A673 (cell line): ENCODE measurements at regions not wholly inside any gene's neighbourhood (a gene's known extent, or its start where the extent isn't known, plus 50 kb on each side); places are given as distances from the start of the nearest gene placed in this dataset.

Experiments
- BruUV-seq: library from RNA; stranded (reverse); fragments of 400-500 nt; replicated peaks from 2 replicates; lab custom pipeline; 2021; lab: Mats Ljungman, UMichigan
- CTCF ChIA-PET: fragments of 300-600 bp; sonication (Branson Sonifier 250); formaldehyde crosslinking; loops from one replicate; lab custom pipeline; 2022; ENCODE audit warnings: antibody characterized with exemption; lab: Charles Lee
- POLR2A ChIA-PET: fragments of 300-600 bp; sonication (Branson Sonifier 250); formaldehyde crosslinking; loops from one replicate; lab custom pipeline; 2022; ENCODE audit warnings: antibody characterized with exemption; ENCODE audit not compliant: low non-redundant PET; lab: Charles Lee
- DNase-seq: peaks from one replicate; pipeline ENCODE4 v3.0.0-alpha.2; 2015; ENCODE audit warnings: low spot score
- H3K27ac ChIP-seq: fragments of 200-600 bp; sonication (generic); 2 replicates; pipeline ENCODE4 v1.5.1; 2016; ENCODE audit warnings: mixed run types, low read depth, mild to moderate bottlenecking, mixed read lengths, antibody characterized with exemption, low read length; ENCODE audit not compliant: poor library complexity, severe bottlenecking
- H3K27me3 ChIP-seq: fragments of 200-600 bp; sonication (generic); replicated peaks from 2 replicates; pipeline ENCODE4 v1.6.1; 2017; ENCODE audit warnings: mixed run types, low read depth, mild to moderate bottlenecking, mixed read lengths, antibody characterized with exemption, low read length; ENCODE audit not compliant: insufficient read depth, poor library complexity
- H3K36me3 ChIP-seq: fragments of 200-600 bp; sonication (generic); 2 replicates; pipeline ENCODE4 v1.6.1; 2016; ENCODE audit warnings: mixed run types, mild to moderate bottlenecking, mixed read lengths, antibody characterized with exemption, low read length; ENCODE audit not compliant: insufficient read depth, poor library complexity, severe bottlenecking
- H3K4me1 ChIP-seq: fragments of 200-600 bp; sonication (generic); 2 replicates; pipeline ENCODE4 v1.6.1; 2017; ENCODE audit warnings: mixed run types, mild to moderate bottlenecking, mixed read lengths, antibody characterized with exemption, low read length; ENCODE audit not compliant: insufficient read depth, poor library complexity, severe bottlenecking
- H3K4me3 ChIP-seq: fragments of 200-600 bp; sonication (generic); 2 replicates; pipeline ENCODE4 v1.5.1; 2016; ENCODE audit warnings: low read depth, mixed run types, mild to moderate bottlenecking, mixed read lengths, low read length; ENCODE audit not compliant: poor library complexity, severe bottlenecking
- H3K9me3 ChIP-seq: fragments of 200-600 bp; sonication (generic); 2 replicates; pipeline ENCODE4 v1.6.1; 2016; ENCODE audit warnings: mixed run types, low read depth, mild to moderate bottlenecking, mixed read lengths, antibody characterized with exemption, low read length; ENCODE audit not compliant: poor library complexity, severe bottlenecking
- EZH2 ChIP-seq: fragments of 200-600 bp; sonication (generic); IDR thresholded peaks from 2 replicates; pipeline ENCODE4 v1.6.1; 2017; ENCODE audit warnings: borderline replicate concordance, low read depth, mild to moderate bottlenecking, mixed read lengths, antibody characterized with exemption, low read length; ENCODE audit not compliant: poor library complexity, severe bottlenecking
- intact Hi-C: fragments of 100-400 bp; cut with micrococcal nuclease; formaldehyde crosslinking; loops from one replicate; pipeline ENCODE4 v1.10.0; 2022; ENCODE audit not compliant: unreplicated experiment
- TF ChIP-seq, protein P1 (sequence below): fragments of 300-800, 200-600 bp; sonication (generic); conservative IDR thresholded peaks from 2 replicates; pipeline ENCODE4 v1.5.1; 2017; ENCODE audit warnings: low read depth, mild to moderate bottlenecking, antibody characterized with exemption, low read length, moderate library complexity, mixed read lengths

GRCh38 chr21:14879458-14879857 is 185.3 kb downstream of the NRIP1 start:
- H3K36me3 ChIP-seq: no peaks in the 10 kb centered on the region
- intact Hi-C loops: no loop called here
- H3K9me3 ChIP-seq: no peaks in the 10 kb centered on the region
- H3K4me3 ChIP-seq: no peak overlapping the region
- ChIA-PET POLR2A (no interaction called here), CTCF (no interaction called here)
- no TSS peak for BruUV-seq
- DNase-seq: no peak
- H3K4me1 ChIP-seq: no peaks in the 10 kb centered on the region
- TF ChIP-seq, protein P1, sequence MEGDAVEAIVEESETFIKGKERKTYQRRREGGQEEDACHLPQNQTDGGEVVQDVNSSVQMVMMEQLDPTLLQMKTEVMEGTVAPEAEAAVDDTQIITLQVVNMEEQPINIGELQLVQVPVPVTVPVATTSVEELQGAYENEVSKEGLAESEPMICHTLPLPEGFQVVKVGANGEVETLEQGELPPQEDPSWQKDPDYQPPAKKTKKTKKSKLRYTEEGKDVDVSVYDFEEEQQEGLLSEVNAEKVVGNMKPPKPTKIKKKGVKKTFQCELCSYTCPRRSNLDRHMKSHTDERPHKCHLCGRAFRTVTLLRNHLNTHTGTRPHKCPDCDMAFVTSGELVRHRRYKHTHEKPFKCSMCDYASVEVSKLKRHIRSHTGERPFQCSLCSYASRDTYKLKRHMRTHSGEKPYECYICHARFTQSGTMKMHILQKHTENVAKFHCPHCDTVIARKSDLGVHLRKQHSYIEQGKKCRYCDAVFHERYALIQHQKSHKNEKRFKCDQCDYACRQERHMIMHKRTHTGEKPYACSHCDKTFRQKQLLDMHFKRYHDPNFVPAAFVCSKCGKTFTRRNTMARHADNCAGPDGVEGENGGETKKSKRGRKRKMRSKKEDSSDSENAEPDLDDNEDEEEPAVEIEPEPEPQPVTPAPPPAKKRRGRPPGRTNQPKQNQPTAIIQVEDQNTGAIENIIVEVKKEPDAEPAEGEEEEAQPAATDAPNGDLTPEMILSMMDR: no peak
- no peak for TF ChIP-seq EZH2
- H3K27me3 ChIP-seq: no peaks in the 10 kb centered on the region
- H3K27ac ChIP-seq: no peak overlapping the region

- Histone ChIP-seq H3K4me1 (no peaks in the 10 kb centered on the region), H3K9me3 (no peaks in the 10 kb centered on the region), H3K4me3 (no peak overlapping the region), H3K27ac (no peak overlapping the region), H3K27me3 (no peaks in the 10 kb centered on the region), H3K36me3 (no peaks in the 10 kb centered on the region)
- no TSS peak for BruUV-seq
- DNase-seq: no peak
- intact Hi-C loops: no loop called here
- POLR2A ChIA-PET: no interaction called here
- TF ChIP-seq, protein P1: no peak
- CTCF ChIA-PET: no interaction called here
Observed at GRCh38 chr21:14878971-14879370, 185.8 kb downstream of the NRIP1 start.

DNA sequence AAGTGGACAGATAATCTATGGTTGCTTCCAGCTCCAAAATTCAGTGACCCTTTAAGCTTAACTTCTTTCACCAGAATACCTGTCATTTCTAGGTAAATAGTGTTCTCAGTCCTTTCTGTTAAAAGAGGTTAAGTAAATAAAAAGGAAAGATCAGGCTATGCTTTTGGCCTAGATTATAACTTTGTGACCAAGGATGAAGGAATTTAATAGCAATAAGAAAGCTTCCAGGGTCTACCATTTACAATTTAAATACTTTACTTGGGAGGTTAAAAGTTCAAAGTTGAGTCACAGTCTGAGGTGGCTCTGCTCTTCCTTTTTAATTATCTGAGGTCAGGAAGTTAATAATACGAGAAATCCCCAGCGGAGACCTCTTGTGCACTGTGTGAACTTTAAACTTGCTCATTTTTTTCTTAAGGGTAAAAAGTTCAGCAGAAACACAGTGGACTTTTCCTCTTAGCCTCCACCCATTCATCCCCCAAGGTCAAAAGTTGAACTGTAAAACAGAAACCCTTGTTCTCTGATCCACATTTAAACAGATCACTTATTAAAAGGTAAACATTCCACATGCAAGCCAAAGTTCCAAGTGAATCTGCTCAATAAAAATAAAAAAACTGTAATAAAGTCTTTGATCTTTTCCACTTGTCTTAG is 187.1 kb downstream of the NRIP1 start:
- intact Hi-C loops: no loop called here
- DNase-seq: no peak
- no peaks in the 10 kb centered on the region for H3K9me3 ChIP-seq
- ChIA-PET CTCF (no interaction called here), POLR2A (no interaction called here)
- H3K36me3 ChIP-seq: no peaks in the 10 kb centered on the region
- BruUV-seq: no TSS peak
- H3K27ac ChIP-seq: no peak overlapping the region
- TF ChIP-seq, protein P1: no peak
- no peak for TF ChIP-seq EZH2
- H3K4me3 ChIP-seq: no peak overlapping the region
- no peaks in the 10 kb centered on the region for H3K4me1 ChIP-seq
- no peaks in the 10 kb centered on the region for H3K27me3 ChIP-seq
